Endothelial cell of umbilical vein (primary cell): ENCODE measurements at regions not wholly inside any gene's neighbourhood (a gene's known extent, or its start where the extent isn't known, plus 50 kb on each side); places are given as distances from the start of the nearest gene placed in this dataset.

Experiments used
- BruUV-seq: library from RNA; stranded (reverse); fragments of 400-500 nt; replicated peaks from 2 replicates; lab custom pipeline; 2021; lab: Mats Ljungman, UMichigan
- CTCF ChIA-PET: fragments of 300-600, 350-600 bp; sonication (Branson Sonifier 250); formaldehyde crosslinking; loops from one replicate; lab custom pipeline; 2021; ENCODE audit warnings: antibody characterized with exemption, inconsistent platforms; lab: Charles Lee
- POLR2A ChIA-PET: fragments of 300-600, 350-600 bp; sonication (Branson Sonifier 250); formaldehyde crosslinking; loops from one replicate; lab custom pipeline; 2021; ENCODE audit warnings: antibody characterized with exemption, inconsistent platforms; lab: Charles Lee
- DNase-seq: peaks from one replicate; pipeline ENCODE4 v3.0.0-alpha.2; 2011; ENCODE audit warnings: low read depth, low spot score
- FAIRE-seq: peaks from 2 replicates; lab custom pipeline; 2011; peaks lifted over from hg19 to GRCh38; lab: Jason Lieb, UNC
- H2AFZ ChIP-seq: 2 replicates; pipeline ENCODE4 v1.6.0; 2012; ENCODE audit warnings: low read depth, low read length, control low read depth, inconsistent platforms
- H3K27ac ChIP-seq: 2 replicates; pipeline ENCODE4 v1.5.1; 2011; ENCODE audit warnings: low read depth, mild to moderate bottlenecking, control low read depth, low read length, moderate library complexity; ENCODE audit not compliant: insufficient read depth
- H3K27me3 ChIP-seq, 2 experiments: 2 replicates each; pipeline versions ENCODE4 v1.6.0 to v1.6.1; 2011; ENCODE audit warnings: low read length in 2 of 2, mixed read lengths in 1 of 2; ENCODE audit not compliant: control insufficient read depth in 2 of 2, insufficient read depth in 2 of 2
- H3K36me3 ChIP-seq, 2 experiments: 2 replicates in 1 of 2; 3 replicates in 1 of 2; pipeline ENCODE4 v1.5.1; 2011; ENCODE audit warnings: low read length in 2 of 2, mild to moderate bottlenecking in 1 of 2, moderate library complexity in 1 of 2; ENCODE audit not compliant: control insufficient read depth in 2 of 2, insufficient read depth in 2 of 2; ENCODE audit errors: extremely low read depth in 1 of 2
- H3K4me1 ChIP-seq: 3 replicates; pipeline ENCODE4 v1.5.1; 2011; ENCODE audit warnings: mild to moderate bottlenecking, low read length; ENCODE audit not compliant: control insufficient read depth, insufficient read depth; ENCODE audit errors: extremely low read depth
- H3K4me2 ChIP-seq: 2 replicates; pipeline ENCODE4 v1.6.1; 2011; ENCODE audit warnings: low read length, control low read depth, mixed read lengths; ENCODE audit not compliant: insufficient read depth
- H3K4me3 ChIP-seq, 3 experiments: fragments of 200-600 bp in 1 of 3; sonication (generic), shearing (Covaris generic) in 1 of 3; replicated peaks in 1 of 3; 2 replicates each; pipeline ENCODE4 v1.5.1; 2011 to 2016; ENCODE audit warnings: control low read depth in 3 of 3, low read length in 3 of 3, mild to moderate bottlenecking in 2 of 3, inconsistent platforms in 1 of 3, low read depth in 1 of 3, moderate library complexity in 1 of 3; ENCODE audit not compliant: insufficient read depth in 1 of 3
- H3K79me2 ChIP-seq: 2 replicates; pipeline ENCODE4 v1.6.0; 2012; ENCODE audit warnings: low read length, inconsistent platforms; ENCODE audit not compliant: control insufficient read depth, insufficient read depth
- H3K9ac ChIP-seq: replicated peaks from 2 replicates; pipeline ENCODE3; 2011; ENCODE audit warnings: low read length, control low read depth; ENCODE audit not compliant: insufficient read depth; ENCODE audit errors: extremely low read depth
- H3K9me1 ChIP-seq: replicated peaks from 3 replicates; pipeline ENCODE4 v1.6.0; 2011; ENCODE audit warnings: mild to moderate bottlenecking, low read length; ENCODE audit not compliant: control insufficient read depth, insufficient read depth; ENCODE audit errors: extremely low read depth
- H3K9me3 ChIP-seq: replicated peaks from 2 replicates; pipeline ENCODE4 v1.5.1; 2012; ENCODE audit warnings: low read length, inconsistent platforms; ENCODE audit not compliant: control insufficient read depth, insufficient read depth
- H4K20me1 ChIP-seq: replicated peaks from 2 replicates; pipeline ENCODE3; 2011; ENCODE audit warnings: mild to moderate bottlenecking, low read length; ENCODE audit not compliant: control insufficient read depth, insufficient read depth; ENCODE audit errors: extremely low read depth
- CTCF ChIP-seq, 2 donors: IDR thresholded peaks; 1 replicate in 1 of 2; 2 replicates in 1 of 2; pipeline ENCODE4 v1.5.1; 2011; ENCODE audit warnings: low read length in 2 of 2, mild to moderate bottlenecking in 2 of 2, moderate library complexity in 2 of 2, control low read depth in 1 of 2, inconsistent platforms in 1 of 2, low read depth in 1 of 2; ENCODE audit not compliant: insufficient read depth in 1 of 2; ENCODE audit errors: extremely low read depth in 1 of 2
- EZH2 ChIP-seq: IDR thresholded peaks from 2 replicates; pipeline ENCODE4 v1.6.1; 2012; ENCODE audit warnings: borderline replicate concordance, low read depth, mild to moderate bottlenecking, moderate library complexity, low read length, inconsistent platforms; ENCODE audit not compliant: severe bottlenecking
- FOS ChIP-seq: IDR thresholded peaks from 2 replicates; pipeline ENCODE4 v1.6.1; 2011; ENCODE audit warnings: mild to moderate bottlenecking, low read length, moderate library complexity, borderline replicate concordance; ENCODE audit not compliant: insufficient read depth
- GATA2 ChIP-seq: IDR thresholded peaks from 2 replicates; pipeline ENCODE4 v1.7.0; 2011; ENCODE audit warnings: low read depth, mild to moderate bottlenecking, moderate library complexity, mixed read lengths, low read length; ENCODE audit not compliant: insufficient read length, insufficient read depth
- JUN ChIP-seq: IDR thresholded peaks from 2 replicates; pipeline ENCODE4 v1.6.1; 2011; ENCODE audit warnings: borderline replicate concordance, low read depth; ENCODE audit not compliant: insufficient read length, insufficient read depth
- MAX ChIP-seq: IDR thresholded peaks from 2 replicates; pipeline ENCODE4 v1.6.1; 2011; ENCODE audit not compliant: insufficient read depth, insufficient read length
- MYC ChIP-seq: IDR thresholded peaks from one replicate; pipeline ENCODE4 v1.6.1; 2011; ENCODE audit warnings: mild to moderate bottlenecking, low read depth, low read length
- POLR2A ChIP-seq: IDR thresholded peaks from 2 replicates; pipeline ENCODE4 v1.6.1; 2012; ENCODE audit warnings: low read depth, mild to moderate bottlenecking, control low read depth, low read length
- POLR2AphosphoS5 ChIP-seq: IDR thresholded peaks from 2 replicates; pipeline ENCODE4 v1.6.1; 2012; ENCODE audit warnings: low read depth, mild to moderate bottlenecking, control low read depth, low read length, moderate library complexity; ENCODE audit not compliant: insufficient read depth
- dilution Hi-C: fragments of 300-500 bp; cut with MboI; formaldehyde crosslinking; loops from one replicate; pipeline ENCODE4 v1.15.0; 2019; ENCODE audit warnings: low sequenced_read_pairs; ENCODE audit not compliant: extremely low pct_ligation_motif_present
- intact Hi-C: fragments of 100-400 bp; cut with micrococcal nuclease; formaldehyde crosslinking; loops from one replicate; pipeline ENCODE4 v1.10.0; 2022

- dilution Hi-C loops (no loop called here), intact Hi-C loops (loop anchor here (10.0 kb wide), 1 partner anchor 56 kb away; no protein-coding TSS in a partner anchor)
- Histone ChIP-seq H3K9me1 (no peaks in the 10 kb centered on the region), H3K27me3 (no peaks in the 10 kb centered on the region), H3K27ac (no peak overlapping the region), H3K4me2 (no peak overlapping the region), H3K36me3 (no peaks in the 10 kb centered on the region), H3K9ac (no peak overlapping the region), H3K9me3 (no peaks in the 10 kb centered on the region), H3K79me2 (no peaks in the 10 kb centered on the region), H3K4me1 (peaks cover 2% of the 10 kb centered on the region), H2AFZ (no peak overlapping the region), H3K4me3 (no peak overlapping the region), H4K20me1 (no peaks in the 10 kb centered on the region)
- ChIA-PET CTCF (interaction anchor here (0.9 to 1.8 kb wide), 6 partner anchors 10 to 763 kb away, joined by 3 to 6 read pairs (median 4); no protein-coding TSS in a partner anchor), POLR2A (no interaction called here)
- DNase-seq, result no peak
- TF ChIP-seq POLR2AphosphoS5 (no peak), POLR2A (no peak), EZH2 (no peak), GATA2 (no peak), FOS (no peak), JUN (no peak), MAX (no peak), CTCF (IDR thresholded peaks at IDR 0.05; ENCODE audit: extremely low read depth in 1 of 2, insufficient read depth in 1 of 2, low read depth in 1 of 2, low read length in 2 of 2) (no peak), MYC (no peak)
- BruUV-seq, result no TSS peak
- no peak for FAIRE-seq
Observed at GRCh38 chr13:50149214-50149613, 134.0 kb downstream of the KCNRG start.
